Omental fat pad (tissue), 3 donors: ENCODE measurements at regions not wholly inside any gene's neighbourhood (a gene's known extent, or its start where the extent isn't known, plus 50 kb on each side); places are given as distances from the start of the nearest gene placed in this dataset.

ENCODE experiments used
- ATAC-seq: fragments of 150-250 bp; one replicate; pipeline ENCODE4 v1.9.1; 2016; ENCODE audit warnings: mild to moderate bottlenecking, moderate library complexity; ENCODE audit not compliant: low FRiP score
- DNase-seq: peaks from one replicate; pipeline ENCODE4 v3.0.0-alpha.2; 2019; ENCODE audit warnings: low spot score
- TF ChIP-seq, protein P1 (sequence below), 3 donors: fragments of 450-650 bp; IDR thresholded peaks; one replicate each; pipeline ENCODE4 v1.5.1; 2016 to 2017; ENCODE audit warnings: antibody characterized with exemption in 3 of 3, mild to moderate bottlenecking in 3 of 3, moderate library complexity in 2 of 3

- DNase-seq (no peak), ATAC-seq (no peak)
- TF ChIP-seq, protein P1, sequence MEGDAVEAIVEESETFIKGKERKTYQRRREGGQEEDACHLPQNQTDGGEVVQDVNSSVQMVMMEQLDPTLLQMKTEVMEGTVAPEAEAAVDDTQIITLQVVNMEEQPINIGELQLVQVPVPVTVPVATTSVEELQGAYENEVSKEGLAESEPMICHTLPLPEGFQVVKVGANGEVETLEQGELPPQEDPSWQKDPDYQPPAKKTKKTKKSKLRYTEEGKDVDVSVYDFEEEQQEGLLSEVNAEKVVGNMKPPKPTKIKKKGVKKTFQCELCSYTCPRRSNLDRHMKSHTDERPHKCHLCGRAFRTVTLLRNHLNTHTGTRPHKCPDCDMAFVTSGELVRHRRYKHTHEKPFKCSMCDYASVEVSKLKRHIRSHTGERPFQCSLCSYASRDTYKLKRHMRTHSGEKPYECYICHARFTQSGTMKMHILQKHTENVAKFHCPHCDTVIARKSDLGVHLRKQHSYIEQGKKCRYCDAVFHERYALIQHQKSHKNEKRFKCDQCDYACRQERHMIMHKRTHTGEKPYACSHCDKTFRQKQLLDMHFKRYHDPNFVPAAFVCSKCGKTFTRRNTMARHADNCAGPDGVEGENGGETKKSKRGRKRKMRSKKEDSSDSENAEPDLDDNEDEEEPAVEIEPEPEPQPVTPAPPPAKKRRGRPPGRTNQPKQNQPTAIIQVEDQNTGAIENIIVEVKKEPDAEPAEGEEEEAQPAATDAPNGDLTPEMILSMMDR (IDR thresholded peaks at IDR 0.05) = no peak
Observed at GRCh38 chr12:108441549-108441948, 73.5 kb upstream of the FICD start.

- DNase-seq = no peak
- TF ChIP-seq, protein P1 (IDR thresholded peaks at IDR 0.05) = no peak
- no peak for ATAC-seq
Observed at GRCh38 chr12:108440736-108441135, 74.3 kb upstream of the FICD start.

DNA sequence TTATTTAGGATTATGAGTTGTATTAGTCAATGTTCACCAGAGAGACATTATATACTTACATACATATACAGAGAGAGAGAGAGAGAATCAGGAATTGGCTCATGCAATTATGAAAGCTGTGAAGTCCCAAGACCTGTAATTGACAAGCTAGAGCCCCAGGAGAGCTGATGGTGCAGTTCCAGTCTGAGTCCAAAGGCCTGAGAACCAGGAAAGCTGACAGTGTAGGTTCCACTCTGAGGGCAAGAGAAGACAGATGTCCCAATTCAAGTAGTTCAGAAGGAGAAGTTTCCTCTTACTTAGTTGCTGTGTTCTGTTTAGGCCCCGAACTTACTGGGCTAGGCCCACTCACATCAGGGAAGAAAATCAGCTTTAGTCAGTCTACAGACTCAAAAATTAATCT lies 76.4 kb upstream of the FICD start:
- DNase-seq (no peak), ATAC-seq (no peak)
- TF ChIP-seq, protein P1 (IDR thresholded peaks at IDR 0.05) = no peak

DNA sequence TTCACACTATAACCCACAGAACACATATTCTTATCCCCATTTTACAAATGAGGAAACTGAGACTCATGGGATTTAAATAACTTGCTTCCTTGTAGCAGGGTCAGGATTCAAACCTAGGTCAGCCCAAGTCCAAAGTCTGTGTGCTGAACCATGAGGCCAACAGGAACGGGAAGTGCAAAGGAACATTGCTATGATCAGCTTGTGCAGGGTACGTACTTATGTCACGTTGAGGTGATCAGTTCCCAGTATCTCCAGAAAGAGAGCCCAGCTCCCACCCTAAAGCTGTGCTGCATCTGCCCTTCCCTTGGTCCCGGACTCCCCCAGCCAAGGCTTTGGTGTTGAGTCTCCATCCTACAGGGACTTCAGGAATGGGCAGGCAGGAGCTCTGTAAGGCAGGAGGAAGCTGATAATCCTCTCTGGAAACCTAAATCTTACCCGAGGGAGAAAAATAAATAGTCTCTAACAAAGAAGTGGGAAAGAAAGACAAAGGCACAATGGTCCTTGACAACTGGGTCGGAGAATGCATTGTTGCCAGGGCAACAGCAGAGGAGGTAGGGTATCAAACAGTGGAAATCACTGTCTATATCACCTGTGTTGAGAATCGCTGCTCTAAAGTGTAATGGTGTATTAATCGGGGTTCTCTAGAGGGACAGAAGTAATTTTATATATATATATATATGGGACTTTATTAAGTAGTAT lies 82.5 kb upstream of the FICD start:
- TF ChIP-seq, protein P1 (IDR thresholded peaks at IDR 0.05) = no peak
- DNase-seq (no peak), ATAC-seq (no peak)

- TF ChIP-seq, protein P1 (IDR thresholded peaks at IDR 0.05) = no peak
- ATAC-seq (no peak), DNase-seq (no peak)
Observed at GRCh38 chr12:108430926-108431325, 84.2 kb upstream of the FICD start.

- TF ChIP-seq, protein P1 (IDR thresholded peaks at IDR 0.05) = no peak
- no peak for DNase-seq
Observed at GRCh38 chr12:108430245-108430644, 84.8 kb upstream of the FICD start.

DNA sequence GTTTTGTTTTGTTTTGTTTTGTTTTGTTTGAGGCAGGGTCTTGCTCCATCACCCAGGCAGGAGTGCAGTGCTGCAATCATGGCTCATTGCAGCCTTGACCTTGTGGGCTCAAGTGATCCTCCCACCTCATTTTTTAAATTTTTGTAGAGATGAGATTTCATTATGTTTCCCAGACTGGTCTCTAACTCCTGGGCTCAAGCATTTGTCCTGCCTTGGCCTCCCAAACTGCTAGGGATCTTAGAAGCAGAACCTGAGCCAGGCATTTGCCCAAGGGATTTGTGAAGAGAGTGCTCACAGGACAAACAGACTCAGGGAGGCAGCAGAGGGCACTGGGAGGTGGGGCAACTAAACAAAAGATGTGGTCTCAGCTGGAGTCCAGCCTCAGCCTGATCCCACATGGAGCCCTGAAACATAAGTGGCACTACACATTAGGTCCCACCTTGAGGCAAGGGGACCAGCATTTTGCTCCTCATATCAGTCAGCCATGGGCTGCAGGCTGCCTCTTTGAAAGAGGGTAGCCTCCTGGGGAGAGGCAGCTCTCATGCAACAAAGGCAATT lies 86.2 kb upstream of the CMKLR1 start:
- DNase-seq = no peak
- TF ChIP-seq, protein P1 (IDR thresholded peaks at IDR 0.05) = no peak
- no peak for ATAC-seq

More at GRCh38 chr12:108430245-108430644, 84.8 kb upstream of the FICD start:
- no peak for ATAC-seq
